UCSD-AML1 (cell line): ENCODE measurements at regions not wholly inside any gene's neighbourhood (a gene's known extent, or its start where the extent isn't known, plus 50 kb on each side); places are given as distances from the start of the nearest gene placed in this dataset.

ENCODE experiments used
- DNase-seq: peaks from one replicate; lab custom pipeline; 2025; ENCODE audit not compliant: unreplicated experiment; lab: John Stamatoyannopoulos, UW

GRCh38 chr7:132672200-132672990 is 96.1 kb upstream of the PLXNA4 start:
- DNase-seq, result no peak

- no peak for DNase-seq
Observed at GRCh38 chr7:132666774-132667172, 90.5 kb upstream of the PLXNA4 start.

GRCh38 chr7:132666071-132666773 is 90.0 kb upstream of the PLXNA4 start:
- DNase-seq, result no peak

GRCh38 chr7:132656846-132657776 is 80.8 kb upstream of the PLXNA4 start:
- peak; percentile 11 for DNase-seq

- DNase-seq, result no peak
Observed at GRCh38 chr7:132656341-132656740, 80.1 kb upstream of the PLXNA4 start.

- DNase-seq, result peak; percentile 68
Observed at GRCh38 chr7:132655131-132655727, 79.0 kb upstream of the PLXNA4 start.

- DNase-seq, result no peak
Observed at GRCh38 chr7:132654150-132654549, 77.9 kb upstream of the PLXNA4 start.

GRCh38 chr7:132653366-132653930 is 77.2 kb upstream of the PLXNA4 start:
- peak; percentile 12 for DNase-seq

GRCh38 chr7:132652507-132652906 is 76.2 kb upstream of the PLXNA4 start:
- DNase-seq, result no peak

GRCh38 chr7:132650498-132650897 is 74.2 kb upstream of the PLXNA4 start:
- DNase-seq, result no peak

- DNase-seq, result no peak
Observed at GRCh38 chr7:132647311-132647710, 71.0 kb upstream of the PLXNA4 start.

GRCh38 chr7:132646052-132646451 is 69.8 kb upstream of the PLXNA4 start:
- no peak for DNase-seq

- DNase-seq, result no peak
Observed at GRCh38 chr7:132643302-132643701, 67.0 kb upstream of the PLXNA4 start.

- DNase-seq, result no peak
Observed at GRCh38 chr7:132641238-132641637, 65.0 kb upstream of the PLXNA4 start.

GRCh38 chr7:132639983-132640382 is 63.7 kb upstream of the PLXNA4 start:
- DNase-seq, result no peak

- no peak for DNase-seq
Observed at GRCh38 chr7:132638000-132638399, 61.7 kb upstream of the PLXNA4 start.

- DNase-seq, result no peak
Observed at GRCh38 chr7:132636581-132636980, 60.3 kb upstream of the PLXNA4 start.

GRCh38 chr7:132635127-132635526 is 58.9 kb upstream of the PLXNA4 start:
- DNase-seq, result no peak

- no peak for DNase-seq
Observed at GRCh38 chr7:132630834-132631233, 54.6 kb upstream of the PLXNA4 start.
